ENCODE measurements at regions not wholly inside any gene's neighbourhood (a gene's known extent, or its start where the extent isn't known, plus 50 kb on each side); places are given as distances from the start of the nearest gene placed in this dataset.

DNA sequence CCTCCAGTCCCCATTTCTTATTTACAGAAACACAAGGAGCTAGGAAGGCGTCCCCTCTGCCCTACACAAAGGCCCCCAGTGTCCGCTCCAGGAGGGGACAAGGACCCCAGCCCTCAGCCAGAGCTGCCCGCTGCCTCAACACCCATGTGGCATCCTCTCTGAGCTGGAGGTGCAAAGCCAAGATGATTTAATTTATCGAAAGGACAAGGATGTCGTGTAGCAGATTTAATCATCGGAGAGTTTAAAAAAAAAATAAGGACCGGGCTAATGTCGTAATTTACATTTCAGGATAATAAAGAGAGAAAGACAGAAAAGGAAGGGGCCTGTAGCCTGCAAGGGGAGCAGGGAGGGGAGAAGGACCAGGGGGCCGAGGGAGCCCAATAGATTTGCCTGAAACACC is 68.3 kb upstream of the CASZ1 start:
- TF ChIP-seq CTCF (IDR thresholded peaks at IDR 0.05) (no peak), POLR2A (IDR thresholded peaks at IDR 0.05) (no peak), EP300 (IDR thresholded peaks at IDR 0.05) (no peak)
